C4-2B (cell line): ENCODE measurements at regions not wholly inside any gene's neighbourhood (a gene's known extent, or its start where the extent isn't known, plus 50 kb on each side); places are given as distances from the start of the nearest gene placed in this dataset.
"Not testable (repeated sequence)": the region's sequence is repeated elsewhere in the genome, so short reads cannot be mapped to it uniquely, and the experiment has no call there.

Source experiments
- ZFX ChIP-seq: fragments of 450-650 bp; IDR thresholded peaks from 2 replicates; pipeline ENCODE4 v1.6.1; 2017
- TF ChIP-seq, protein P1 (sequence below): fragments of 450-650 bp; conservative IDR thresholded peaks from 2 replicates; pipeline ENCODE4 v1.5.1; 2017; ENCODE audit warnings: mild to moderate bottlenecking

DNA sequence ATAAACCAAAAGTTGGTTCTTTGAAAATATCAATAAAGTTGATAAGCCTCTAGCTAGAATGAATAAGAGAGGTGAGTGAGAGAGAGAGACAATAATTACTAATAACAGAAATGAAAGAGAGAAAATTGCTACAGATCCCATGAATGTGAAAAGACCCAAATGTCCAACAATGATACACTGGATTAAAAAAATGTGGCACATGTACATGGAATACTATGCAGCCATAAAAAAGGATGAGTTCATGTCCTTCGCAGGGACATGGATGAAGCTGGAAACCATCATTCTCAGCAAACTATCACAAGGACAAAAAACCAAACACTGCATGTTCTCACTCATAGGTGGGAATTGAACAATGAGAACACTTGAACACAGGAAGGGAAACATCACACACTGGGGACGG is 75.7 kb upstream of the VSTM5 start:
- TF ChIP-seq, protein P1, sequence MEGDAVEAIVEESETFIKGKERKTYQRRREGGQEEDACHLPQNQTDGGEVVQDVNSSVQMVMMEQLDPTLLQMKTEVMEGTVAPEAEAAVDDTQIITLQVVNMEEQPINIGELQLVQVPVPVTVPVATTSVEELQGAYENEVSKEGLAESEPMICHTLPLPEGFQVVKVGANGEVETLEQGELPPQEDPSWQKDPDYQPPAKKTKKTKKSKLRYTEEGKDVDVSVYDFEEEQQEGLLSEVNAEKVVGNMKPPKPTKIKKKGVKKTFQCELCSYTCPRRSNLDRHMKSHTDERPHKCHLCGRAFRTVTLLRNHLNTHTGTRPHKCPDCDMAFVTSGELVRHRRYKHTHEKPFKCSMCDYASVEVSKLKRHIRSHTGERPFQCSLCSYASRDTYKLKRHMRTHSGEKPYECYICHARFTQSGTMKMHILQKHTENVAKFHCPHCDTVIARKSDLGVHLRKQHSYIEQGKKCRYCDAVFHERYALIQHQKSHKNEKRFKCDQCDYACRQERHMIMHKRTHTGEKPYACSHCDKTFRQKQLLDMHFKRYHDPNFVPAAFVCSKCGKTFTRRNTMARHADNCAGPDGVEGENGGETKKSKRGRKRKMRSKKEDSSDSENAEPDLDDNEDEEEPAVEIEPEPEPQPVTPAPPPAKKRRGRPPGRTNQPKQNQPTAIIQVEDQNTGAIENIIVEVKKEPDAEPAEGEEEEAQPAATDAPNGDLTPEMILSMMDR: not testable (repeated sequence)
- TF ChIP-seq ZFX: not testable (repeated sequence)
